Fibroblast of villous mesenchyme (primary cell): ENCODE measurements at regions not wholly inside any gene's neighbourhood (a gene's known extent, or its start where the extent isn't known, plus 50 kb on each side); places are given as distances from the start of the nearest gene placed in this dataset.
"Not testable (repeated sequence)": the region's sequence is repeated elsewhere in the genome, so short reads cannot be mapped to it uniquely, and the experiment has no call there.

Experiments used
- DNase-seq: peaks from one replicate; pipeline ENCODE4 v3.0.0-alpha.2; 2010; ENCODE audit warnings: low read depth
- H3K4me3 ChIP-seq: 2 replicates; pipeline ENCODE4 v1.5.1; 2011; ENCODE audit warnings: low read depth, mild to moderate bottlenecking, low read length
- CTCF ChIP-seq: IDR thresholded peaks from 2 replicates; pipeline ENCODE4 v1.5.1; 2012; ENCODE audit warnings: low read depth, mild to moderate bottlenecking, low read length; ENCODE audit not compliant: insufficient read depth

DNA sequence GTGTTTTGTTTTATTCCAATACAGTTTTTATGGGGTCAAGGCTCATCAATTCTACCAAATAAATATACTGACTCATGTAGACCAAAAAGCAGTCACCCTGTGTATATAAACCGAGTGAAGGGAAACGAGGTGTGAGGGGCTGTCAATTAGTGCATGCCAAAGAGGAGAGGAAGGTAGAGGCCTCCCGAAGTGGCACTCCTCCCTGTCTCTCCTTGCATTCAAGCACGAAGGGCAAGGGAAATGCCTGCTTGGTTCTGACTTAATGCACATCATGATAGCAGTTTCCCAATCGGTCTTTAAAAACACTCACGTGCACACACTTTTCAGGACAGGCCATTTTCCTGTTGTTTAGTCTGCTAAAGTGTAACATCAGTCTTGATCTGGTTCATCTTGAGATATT lies 125.6 kb upstream of the SLCO6A1 start:
- TF ChIP-seq CTCF: no peak
- DNase-seq: no peak
- no peak overlapping the region for H3K4me3 ChIP-seq

GRCh38 chr5:102625468-102625867 lies 126.7 kb upstream of the SLCO6A1 start:
- DNase-seq: peak; percentile 47
- TF ChIP-seq CTCF: no peak

DNA sequence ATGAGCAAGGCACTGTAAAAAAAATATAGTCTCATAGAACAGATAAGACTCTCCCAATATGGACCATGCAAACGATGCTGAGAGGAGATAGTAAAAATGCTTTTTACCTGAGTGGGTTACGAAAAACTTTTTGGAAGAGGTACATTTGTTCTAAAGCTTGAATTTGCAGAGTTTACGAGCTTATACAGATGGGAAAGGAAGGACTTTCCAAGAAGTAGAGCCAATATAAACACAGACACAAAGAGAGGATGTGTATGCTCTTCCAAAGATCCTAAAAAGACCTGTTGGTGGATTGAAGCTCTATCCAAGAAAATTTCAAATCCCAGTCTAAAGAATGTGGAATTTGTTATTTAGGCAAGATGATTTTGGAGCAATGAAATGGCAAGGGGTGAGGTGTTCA lies 127.1 kb upstream of the SLCO6A1 start:
- DNase-seq: no peak
- no peak overlapping the region for H3K4me3 ChIP-seq
- TF ChIP-seq CTCF: no peak

More at GRCh38 chr5:102625468-102625867, 126.7 kb upstream of the SLCO6A1 start:
- H3K4me3 ChIP-seq: no peak overlapping the region

DNA sequence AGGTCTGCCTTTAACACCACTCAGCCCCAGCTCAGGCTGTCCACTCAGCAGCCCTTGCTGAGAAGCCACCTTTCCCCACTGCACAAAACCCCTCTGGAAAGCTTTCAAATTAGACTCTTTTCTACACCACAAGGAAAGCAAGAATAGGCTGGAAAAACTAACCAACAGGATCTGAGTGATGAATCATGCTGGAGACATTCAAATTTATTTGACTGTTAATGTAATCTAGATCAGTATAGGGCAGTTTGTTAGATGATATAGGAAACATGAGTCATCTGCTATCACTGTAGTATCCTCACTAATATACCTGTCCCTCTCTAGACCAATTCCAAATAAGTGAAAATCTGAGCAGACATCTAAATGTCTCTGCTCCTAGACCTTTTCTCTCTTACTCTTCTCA lies 127.8 kb upstream of the PAM start:
- DNase-seq: peak; percentile 19
- no peak overlapping the region for H3K4me3 ChIP-seq
- TF ChIP-seq CTCF: no peak

DNA sequence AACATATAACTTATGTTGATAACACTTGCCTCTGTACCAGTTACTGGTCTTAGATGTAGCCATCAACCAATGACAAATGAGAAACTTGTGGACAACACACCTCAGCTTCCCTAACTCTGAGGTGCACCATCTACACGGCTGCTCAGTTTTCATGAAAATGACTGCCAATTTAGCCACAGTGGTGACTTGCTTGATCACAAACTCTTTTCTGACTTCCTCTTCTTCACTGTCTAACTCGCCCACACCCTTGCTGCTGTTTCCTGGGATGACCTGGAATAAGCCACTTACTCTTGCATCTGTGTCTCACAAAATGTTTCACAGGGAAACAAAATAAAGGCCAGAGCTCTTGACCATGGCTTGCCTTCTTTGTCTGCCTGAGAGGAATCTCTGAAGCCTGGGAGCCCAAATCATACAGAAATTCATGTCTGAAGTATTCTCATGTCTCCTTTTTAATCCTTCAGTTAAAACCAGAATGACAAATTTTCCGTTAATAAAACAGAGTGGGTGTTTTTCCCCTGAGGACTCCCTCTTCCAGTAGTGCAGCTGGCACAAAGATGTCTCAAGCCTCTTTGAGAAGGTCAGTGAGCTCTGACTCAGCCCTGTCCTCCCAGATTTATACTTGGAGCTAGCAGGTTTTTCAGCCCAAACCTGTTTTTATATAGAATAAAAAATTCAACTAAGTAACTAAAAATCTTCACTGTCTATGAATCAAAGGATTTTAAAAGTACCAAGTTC lies 126.5 kb upstream of the PAM start:
- TF ChIP-seq CTCF: no peak
- peak; percentile 42 for DNase-seq
- H3K4me3 ChIP-seq: no peak overlapping the region

DNA sequence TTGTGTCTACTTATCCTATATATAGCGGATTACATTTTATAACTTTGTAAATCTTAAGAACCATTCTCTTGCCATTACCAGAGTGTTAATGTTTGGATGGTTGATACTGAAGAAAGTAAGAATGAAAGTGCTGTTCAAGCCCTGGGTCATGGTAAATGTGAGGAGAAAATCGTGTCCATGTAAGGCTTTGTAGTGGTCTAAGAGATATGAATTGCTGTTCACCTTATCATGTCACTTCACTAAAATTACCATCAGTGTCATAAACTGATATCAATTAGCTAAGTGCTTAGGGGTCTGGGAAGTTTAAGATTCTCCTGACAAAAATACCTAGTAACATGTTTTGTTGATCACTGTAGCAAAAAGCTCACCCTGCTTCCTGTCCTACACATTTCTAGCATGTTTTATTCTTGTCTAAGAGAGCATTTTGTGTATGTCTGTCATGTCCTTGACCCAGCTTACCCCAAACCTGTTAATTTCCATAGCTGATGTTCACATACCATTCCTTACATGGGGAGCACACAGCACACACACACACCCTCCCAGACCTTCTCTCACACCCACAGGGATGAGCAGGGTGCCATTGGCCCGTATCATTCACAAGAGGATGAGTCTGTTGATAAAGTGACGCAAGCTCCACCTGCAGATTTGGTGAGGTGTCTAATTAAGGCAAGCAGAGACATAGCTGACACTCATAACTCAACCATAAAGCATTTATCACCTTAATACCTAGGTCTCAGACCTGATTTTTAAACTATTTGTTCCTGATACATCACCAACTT lies 125.1 kb upstream of the PAM start:
- DNase-seq: no peak
- no peak for TF ChIP-seq CTCF
- no peak overlapping the region for H3K4me3 ChIP-seq

DNA sequence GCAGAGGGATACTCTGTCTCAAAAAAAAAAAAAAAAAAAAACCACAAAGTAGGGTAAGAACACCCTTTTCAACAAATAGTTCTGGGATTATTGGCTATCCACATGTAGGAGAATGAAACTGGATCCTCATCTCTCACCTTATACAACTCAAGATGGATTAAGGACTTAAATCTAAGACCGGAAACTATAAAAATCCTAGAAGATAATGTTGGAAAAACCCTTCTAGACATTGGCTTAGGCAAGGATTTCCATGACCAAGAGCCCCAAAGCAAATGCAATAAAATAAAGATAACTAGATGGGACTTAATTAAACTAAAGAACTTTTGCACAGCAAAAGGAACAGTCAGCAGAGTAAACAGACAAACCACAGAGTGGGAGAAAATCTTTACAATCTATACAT lies 119.7 kb upstream of the PAM start:
- not testable (repeated sequence) for H3K4me3 ChIP-seq
- DNase-seq: peak; percentile 40
